ENCODE measurements at regions not wholly inside any gene's neighbourhood (a gene's known extent, or its start where the extent isn't known, plus 50 kb on each side); places are given as distances from the start of the nearest gene placed in this dataset.

DNA sequence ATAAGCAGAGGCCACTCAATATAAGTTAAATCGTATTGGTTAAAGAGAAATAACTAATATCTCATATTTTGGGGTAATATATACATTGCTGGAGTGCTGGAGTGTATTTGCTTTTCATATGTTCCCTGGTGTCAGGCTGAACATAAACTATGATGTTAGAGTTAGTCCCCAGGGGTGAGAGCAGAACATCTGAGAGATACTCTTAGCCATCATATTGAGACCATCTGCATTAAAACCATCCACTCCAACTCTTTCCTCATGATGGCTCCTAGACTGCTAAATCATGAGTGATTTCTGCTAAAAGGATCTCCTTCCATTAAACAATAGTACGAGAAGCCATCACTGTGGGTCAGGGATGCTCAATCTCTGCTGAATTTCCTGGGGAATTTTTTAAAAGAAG, 436.2 kb downstream of the DTWD2 start:
- DNase-seq = no peak
- Histone ChIP-seq H3K36me3 (no peaks in the 10 kb centered on the region), H3K27me3 (no peaks in the 10 kb centered on the region), H3K9me3 (no peaks in the 10 kb centered on the region), H3K4me3 (no peak overlapping the region), H3K4me1 (no peaks in the 10 kb centered on the region), H3K27ac (no peak overlapping the region)
- no peak for TF ChIP-seq CTCF (IDR thresholded peaks at IDR 0.05)
- TF ChIP-seq POLR2A (IDR thresholded peaks at IDR 0.05) = no peak
- WGBS, 2 donors = 47% methylated on average over 2 of the region's 2 CpGs
- intact Hi-C loops (cut with DNase I) = no loop called here

GRCh38 chr5:118551716-118552115, 436.6 kb downstream of the DTWD2 start:
- no peak for DNase-seq
- Histone ChIP-seq H3K4me1 (no peaks in the 10 kb centered on the region), H3K9me3 (no peaks in the 10 kb centered on the region), H3K27me3 (no peaks in the 10 kb centered on the region), H3K27ac (no peak overlapping the region), H3K4me3 (no peak overlapping the region), H3K36me3 (no peaks in the 10 kb centered on the region)
- no peak for TF ChIP-seq POLR2A (IDR thresholded peaks at IDR 0.05)
- no peak for TF ChIP-seq CTCF (IDR thresholded peaks at IDR 0.05)
- WGBS, 2 donors = 47 to 56% methylated on average over 1 of the region's 1 CpG
- intact Hi-C loops (cut with DNase I) = no loop called here

- H3K27ac ChIP-seq = no peak overlapping the region
- no peak for DNase-seq
- no peak overlapping the region for H3K4me3 ChIP-seq
- no peaks in the 10 kb centered on the region for H3K36me3 ChIP-seq
- no peaks in the 10 kb centered on the region for H3K27me3 ChIP-seq
- TF ChIP-seq CTCF (IDR thresholded peaks at IDR 0.05) = no peak
- no peak for TF ChIP-seq POLR2A (IDR thresholded peaks at IDR 0.05)
- no peaks in the 10 kb centered on the region for H3K9me3 ChIP-seq
- intact Hi-C loops (cut with DNase I) = no loop called here
- H3K4me1 ChIP-seq = no peaks in the 10 kb centered on the region
These were observed 437.3 kb downstream of the DTWD2 start for GRCh38 chr5:118551031-118551430.

GRCh38 chr5:118548761-118549720, 439.3 kb downstream of the DTWD2 start:
- DNase-seq = no peak
- no peaks in the 10 kb centered on the region for H3K36me3 ChIP-seq
- TF ChIP-seq POLR2A (IDR thresholded peaks at IDR 0.05) (no peak), CTCF (IDR thresholded peaks at IDR 0.05) (no peak)
- no peaks in the 10 kb centered on the region for H3K4me1 ChIP-seq
- H3K27ac ChIP-seq = no peak overlapping the region
- no peak overlapping the region for H3K4me3 ChIP-seq
- intact Hi-C loops (cut with DNase I) = no loop called here
- H3K9me3 ChIP-seq = no peaks in the 10 kb centered on the region
- WGBS, 2 donors = 44 to 52% methylated on average over 2 of the region's 2 CpGs
- no peaks in the 10 kb centered on the region for H3K27me3 ChIP-seq

GRCh38 chr5:118545470-118545869, 442.9 kb downstream of the DTWD2 start:
- intact Hi-C loops (cut with DNase I) = no loop called here
- no peaks in the 10 kb centered on the region for H3K27me3 ChIP-seq
- 79 to 100% methylated on average over 1 of the region's 1 CpG for WGBS, 2 donors
- H3K4me3 ChIP-seq = no peak overlapping the region
- H3K4me1 ChIP-seq = no peaks in the 10 kb centered on the region
- H3K27ac ChIP-seq = no peak overlapping the region
- no peaks in the 10 kb centered on the region for H3K9me3 ChIP-seq
- no peak for DNase-seq
- H3K36me3 ChIP-seq = no peaks in the 10 kb centered on the region
- no peak for TF ChIP-seq CTCF (IDR thresholded peaks at IDR 0.05)
- TF ChIP-seq POLR2A (IDR thresholded peaks at IDR 0.05) = no peak
